K562 (cell line): ENCODE measurements at regions not wholly inside any gene's neighbourhood (a gene's known extent, or its start where the extent isn't known, plus 50 kb on each side); places are given as distances from the start of the nearest gene placed in this dataset.

Source experiments
- EP300 ChIP-seq: IDR thresholded peaks from 2 replicates; pipeline ENCODE4 v1.6.1; 2012; ENCODE audit warnings: low read length, improper control_type of control experiment
- EZH2 ChIP-seq: IDR thresholded peaks from 2 replicates; pipeline ENCODE4 v1.6.1; 2012; ENCODE audit warnings: low read depth, mild to moderate bottlenecking, inconsistent platforms, low read length, borderline replicate concordance
- HDAC2 ChIP-seq: fragments of 450-650 bp; IDR thresholded peaks from 2 replicates; pipeline ENCODE4 v1.6.1; 2016; ENCODE audit warnings: mild to moderate bottlenecking
- MLX ChIP-seq, 2 experiments: fragments of 450-650 bp in 1 of 2; sonication (generic) in 1 of 2; formaldehyde crosslinking; conservative IDR thresholded peaks; 2 replicates each; pipeline versions ENCODE4 v1.4.0 to v1.8.1; 2020 to 2022; ENCODE audit warnings: mild to moderate bottlenecking in 1 of 2, missing genetic modification reagents in 1 of 2
- UBTF ChIP-seq, 2 experiments: IDR thresholded peaks; 2 replicates each; pipeline ENCODE4 v1.6.1; 2012; ENCODE audit warnings: improper control_type of control experiment in 2 of 2, low read depth in 2 of 2, low read length in 2 of 2, borderline replicate concordance in 1 of 2
- ZNF507 ChIP-seq: conservative IDR thresholded peaks from 2 replicates; pipeline ENCODE4 v1.6.1; 2017; ENCODE audit warnings: missing genetic modification characterization, missing compliant biosample characterization
- ZSCAN32 ChIP-seq: fragments of 450-650 bp; formaldehyde crosslinking; IDR thresholded peaks from 2 replicates; pipeline ENCODE4 v1.4.0; 2020; ENCODE audit warnings: mild to moderate bottlenecking, moderate library complexity

GRCh38 chr7:113431406-113431805 is 313.1 kb upstream of the SMIM30 start:
- TF ChIP-seq UBTF (IDR thresholded peaks at IDR 0.05; ENCODE audit: borderline replicate concordance in 1 of 2, low read depth in 2 of 2, low read length in 2 of 2), result no peak
- no peak for TF ChIP-seq ZSCAN32 (CRISPR knock-in tag)
- no peak for TF ChIP-seq ZNF507
- TF ChIP-seq MLX (CRISPR knock-in tag; conservative IDR thresholded peaks at IDR 0.05), result no peak
- no peak for TF ChIP-seq EZH2
- no peak for TF ChIP-seq EP300
- no peak for TF ChIP-seq HDAC2
